OCI-LY3 (cell line): ENCODE measurements at regions not wholly inside any gene's neighbourhood (a gene's known extent, or its start where the extent isn't known, plus 50 kb on each side); places are given as distances from the start of the nearest gene placed in this dataset.

Experiments used
- EZH2phosphoT487 ChIP-seq: fragments of 200-600 bp; shearing (Covaris generic); IDR thresholded peaks from 2 replicates; pipeline ENCODE4 v1.6.1; 2018; ENCODE audit warnings: antibody characterized with exemption, mixed run types, low read depth
- TF ChIP-seq, protein P1 (sequence below): fragments of 200-600, 300-600 bp; sonication (generic); IDR thresholded peaks from 2 replicates; pipeline ENCODE4 v1.5.1; 2014; ENCODE audit warnings: antibody characterized with exemption, low read length, low read depth

DNA sequence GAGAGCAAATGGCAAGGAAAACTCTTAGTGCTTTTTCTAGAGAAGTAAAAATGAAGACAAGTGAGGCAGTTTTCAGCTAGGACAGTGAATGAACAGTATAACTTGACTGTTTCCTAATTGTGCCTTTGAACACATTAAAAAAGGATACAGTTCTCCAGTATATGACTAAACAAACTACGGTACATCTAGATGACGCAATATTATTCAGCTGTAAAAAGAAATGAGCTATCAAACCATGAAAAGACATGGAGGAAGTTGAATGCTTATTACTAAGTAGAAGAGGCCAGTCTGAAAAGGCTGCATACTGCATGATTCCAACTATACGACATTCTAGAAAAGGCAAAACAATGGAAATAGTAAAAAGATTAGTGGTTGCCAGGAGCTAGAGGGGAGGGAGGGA, 206.3 kb downstream of the SIPA1L2 start:
- TF ChIP-seq EZH2phosphoT487: no peak
- TF ChIP-seq, protein P1, sequence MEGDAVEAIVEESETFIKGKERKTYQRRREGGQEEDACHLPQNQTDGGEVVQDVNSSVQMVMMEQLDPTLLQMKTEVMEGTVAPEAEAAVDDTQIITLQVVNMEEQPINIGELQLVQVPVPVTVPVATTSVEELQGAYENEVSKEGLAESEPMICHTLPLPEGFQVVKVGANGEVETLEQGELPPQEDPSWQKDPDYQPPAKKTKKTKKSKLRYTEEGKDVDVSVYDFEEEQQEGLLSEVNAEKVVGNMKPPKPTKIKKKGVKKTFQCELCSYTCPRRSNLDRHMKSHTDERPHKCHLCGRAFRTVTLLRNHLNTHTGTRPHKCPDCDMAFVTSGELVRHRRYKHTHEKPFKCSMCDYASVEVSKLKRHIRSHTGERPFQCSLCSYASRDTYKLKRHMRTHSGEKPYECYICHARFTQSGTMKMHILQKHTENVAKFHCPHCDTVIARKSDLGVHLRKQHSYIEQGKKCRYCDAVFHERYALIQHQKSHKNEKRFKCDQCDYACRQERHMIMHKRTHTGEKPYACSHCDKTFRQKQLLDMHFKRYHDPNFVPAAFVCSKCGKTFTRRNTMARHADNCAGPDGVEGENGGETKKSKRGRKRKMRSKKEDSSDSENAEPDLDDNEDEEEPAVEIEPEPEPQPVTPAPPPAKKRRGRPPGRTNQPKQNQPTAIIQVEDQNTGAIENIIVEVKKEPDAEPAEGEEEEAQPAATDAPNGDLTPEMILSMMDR: no peak
